WTC11 (cell line): ENCODE measurements at regions not wholly inside any gene's neighbourhood (a gene's known extent, or its start where the extent isn't known, plus 50 kb on each side); places are given as distances from the start of the nearest gene placed in this dataset.

ENCODE experiments used
- CTCF ChIP-seq: fragments of 200-600 bp; IDR thresholded peaks from 2 replicates; pipeline ENCODE4 v1.8.0; 2022; ENCODE audit warnings: antibody characterized with exemption
- MAX ChIP-seq: sonication (generic); formaldehyde crosslinking; IDR thresholded peaks from 2 replicates; pipeline ENCODE4 v1.8.0; 2022; ENCODE audit warnings: mild to moderate bottlenecking, missing genetic modification reagents
- ZBTB43 ChIP-seq: sonication (generic); formaldehyde crosslinking; IDR thresholded peaks from 2 replicates; pipeline ENCODE4 v1.8.1; 2023; ENCODE audit warnings: mild to moderate bottlenecking, missing genetic modification reagents

- no peak for TF ChIP-seq CTCF
- no peak for TF ChIP-seq ZBTB43 (CRISPR knock-in tag)
- TF ChIP-seq MAX = no peak
Measured at GRCh38 chr11:120060512-120060911, 77.4 kb downstream of the TRIM29 start.
